Gastrocnemius medialis (tissue), 4 donors: ENCODE measurements at regions not wholly inside any gene's neighbourhood (a gene's known extent, or its start where the extent isn't known, plus 50 kb on each side); places are given as distances from the start of the nearest gene placed in this dataset.

Experiments used
- CTCF ChIP-seq, 5 experiments: fragments of 450-650 bp in 3 of 5; fragments of 200-600 bp in 2 of 5; sonication (generic) in 2 of 5; IDR thresholded peaks in 4 of 5; conservative IDR thresholded peaks in 1 of 5; 1 replicate in 4 of 5; 2 replicates in 1 of 5; pipeline ENCODE4 v1.5.1; 2016 to 2019; ENCODE audit warnings: antibody characterized with exemption in 5 of 5, mild to moderate bottlenecking in 3 of 5, moderate library complexity in 3 of 5
- POLR2A ChIP-seq, 2 donors: fragments of 450-650 bp; IDR thresholded peaks; one replicate each; pipeline ENCODE4 v1.6.1; 2017; ENCODE audit warnings: antibody characterized with exemption in 2 of 2, mild to moderate bottlenecking in 2 of 2, moderate library complexity in 2 of 2

- TF ChIP-seq CTCF (IDR thresholded peaks at IDR 0.05 in 4 of 5, conservative IDR thresholded peaks at IDR 0.05 in 1 of 5) (no peak), POLR2A (IDR thresholded peaks at IDR 0.05) (no peak)
Observed at GRCh38 chrX:115906276-115906675, 264.3 kb upstream of the AGTR2 start.
